Spleen (tissue), 7 donors: ENCODE measurements at regions not wholly inside any gene's neighbourhood (a gene's known extent, or its start where the extent isn't known, plus 50 kb on each side); places are given as distances from the start of the nearest gene placed in this dataset.

Experiments used
- POLR2AphosphoS5 ChIP-seq, 3 donors: sonication (generic); formaldehyde crosslinking; IDR thresholded peaks; one replicate each; pipeline ENCODE4 v1.5.1; 2017; ENCODE audit warnings: antibody characterized with exemption in 3 of 3
- TF ChIP-seq, protein P1 (sequence below), 11 experiments: fragments of 200-600 bp in 7 of 11; fragments of 450-650 bp in 4 of 11; sonication (generic) in 4 of 11; IDR thresholded peaks in 8 of 11; conservative IDR thresholded peaks in 3 of 11; 1 replicate in 7 of 11; 2 replicates in 4 of 11; pipeline versions ENCODE4 v1.4.0 to v1.8.0; 2016 to 2021; ENCODE audit warnings: antibody characterized with exemption in 11 of 11, inconsistent platforms in 4 of 11, mild to moderate bottlenecking in 1 of 11
- donor health status: DM: no; HTN: no; CAD: no; lungs with moderate emphysema.
- donor health status: DM: no; HTN: no; CAD: no.
- donor health status: DM: no; HTN: no; CAD: no.

DNA sequence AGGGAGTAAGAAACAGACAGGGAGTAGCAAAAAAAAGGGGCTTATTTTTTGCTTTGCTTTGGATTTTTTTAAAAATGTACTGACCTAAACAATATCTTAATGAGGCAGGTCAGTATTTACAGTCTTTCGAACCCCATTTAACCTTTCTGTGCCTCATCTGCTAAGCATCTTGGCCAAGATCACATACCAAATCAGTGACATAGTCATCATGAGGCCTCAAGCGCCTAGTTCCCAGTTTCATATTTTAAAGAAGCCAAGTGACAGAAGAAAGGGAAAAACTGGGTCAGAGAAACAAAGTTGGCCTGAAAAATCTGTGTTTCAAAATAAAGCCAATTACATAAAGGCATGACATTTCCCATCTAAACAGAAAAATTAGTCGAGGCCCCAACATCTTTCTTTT is 94.6 kb upstream of the WDR44 start:
- no peak for TF ChIP-seq POLR2AphosphoS5 (IDR thresholded peaks at IDR 0.05)
- TF ChIP-seq, protein P1, sequence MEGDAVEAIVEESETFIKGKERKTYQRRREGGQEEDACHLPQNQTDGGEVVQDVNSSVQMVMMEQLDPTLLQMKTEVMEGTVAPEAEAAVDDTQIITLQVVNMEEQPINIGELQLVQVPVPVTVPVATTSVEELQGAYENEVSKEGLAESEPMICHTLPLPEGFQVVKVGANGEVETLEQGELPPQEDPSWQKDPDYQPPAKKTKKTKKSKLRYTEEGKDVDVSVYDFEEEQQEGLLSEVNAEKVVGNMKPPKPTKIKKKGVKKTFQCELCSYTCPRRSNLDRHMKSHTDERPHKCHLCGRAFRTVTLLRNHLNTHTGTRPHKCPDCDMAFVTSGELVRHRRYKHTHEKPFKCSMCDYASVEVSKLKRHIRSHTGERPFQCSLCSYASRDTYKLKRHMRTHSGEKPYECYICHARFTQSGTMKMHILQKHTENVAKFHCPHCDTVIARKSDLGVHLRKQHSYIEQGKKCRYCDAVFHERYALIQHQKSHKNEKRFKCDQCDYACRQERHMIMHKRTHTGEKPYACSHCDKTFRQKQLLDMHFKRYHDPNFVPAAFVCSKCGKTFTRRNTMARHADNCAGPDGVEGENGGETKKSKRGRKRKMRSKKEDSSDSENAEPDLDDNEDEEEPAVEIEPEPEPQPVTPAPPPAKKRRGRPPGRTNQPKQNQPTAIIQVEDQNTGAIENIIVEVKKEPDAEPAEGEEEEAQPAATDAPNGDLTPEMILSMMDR (IDR thresholded peaks at IDR 0.05 in 8 of 11, conservative IDR thresholded peaks at IDR 0.05 in 3 of 11) = no peak
